PC-3 (cell line): ENCODE measurements at regions not wholly inside any gene's neighbourhood (a gene's known extent, or its start where the extent isn't known, plus 50 kb on each side); places are given as distances from the start of the nearest gene placed in this dataset.

Experiments
- EZH2 ChIP-seq: fragments of 300-600 bp; sonication (generic); IDR thresholded peaks from one replicate; pipeline ENCODE4 v1.6.1; 2017; ENCODE audit warnings: antibody characterized with exemption, mild to moderate bottlenecking, low read length; ENCODE audit not compliant: unreplicated experiment
- TF ChIP-seq, protein P1 (sequence below): fragments of 300-600 bp; sonication (generic); conservative IDR thresholded peaks from 2 replicates; pipeline ENCODE4 v1.5.1; 2017; ENCODE audit warnings: antibody characterized with exemption, low read depth, mild to moderate bottlenecking, low read length

- TF ChIP-seq, protein P1, sequence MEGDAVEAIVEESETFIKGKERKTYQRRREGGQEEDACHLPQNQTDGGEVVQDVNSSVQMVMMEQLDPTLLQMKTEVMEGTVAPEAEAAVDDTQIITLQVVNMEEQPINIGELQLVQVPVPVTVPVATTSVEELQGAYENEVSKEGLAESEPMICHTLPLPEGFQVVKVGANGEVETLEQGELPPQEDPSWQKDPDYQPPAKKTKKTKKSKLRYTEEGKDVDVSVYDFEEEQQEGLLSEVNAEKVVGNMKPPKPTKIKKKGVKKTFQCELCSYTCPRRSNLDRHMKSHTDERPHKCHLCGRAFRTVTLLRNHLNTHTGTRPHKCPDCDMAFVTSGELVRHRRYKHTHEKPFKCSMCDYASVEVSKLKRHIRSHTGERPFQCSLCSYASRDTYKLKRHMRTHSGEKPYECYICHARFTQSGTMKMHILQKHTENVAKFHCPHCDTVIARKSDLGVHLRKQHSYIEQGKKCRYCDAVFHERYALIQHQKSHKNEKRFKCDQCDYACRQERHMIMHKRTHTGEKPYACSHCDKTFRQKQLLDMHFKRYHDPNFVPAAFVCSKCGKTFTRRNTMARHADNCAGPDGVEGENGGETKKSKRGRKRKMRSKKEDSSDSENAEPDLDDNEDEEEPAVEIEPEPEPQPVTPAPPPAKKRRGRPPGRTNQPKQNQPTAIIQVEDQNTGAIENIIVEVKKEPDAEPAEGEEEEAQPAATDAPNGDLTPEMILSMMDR = no peak
- no peak for TF ChIP-seq EZH2
Observed at GRCh38 chrX:13373431-13374187, 53.8 kb upstream of the ATXN3L start.
